ENCODE measurements at regions not wholly inside any gene's neighbourhood (a gene's known extent, or its start where the extent isn't known, plus 50 kb on each side); places are given as distances from the start of the nearest gene placed in this dataset.

DNA sequence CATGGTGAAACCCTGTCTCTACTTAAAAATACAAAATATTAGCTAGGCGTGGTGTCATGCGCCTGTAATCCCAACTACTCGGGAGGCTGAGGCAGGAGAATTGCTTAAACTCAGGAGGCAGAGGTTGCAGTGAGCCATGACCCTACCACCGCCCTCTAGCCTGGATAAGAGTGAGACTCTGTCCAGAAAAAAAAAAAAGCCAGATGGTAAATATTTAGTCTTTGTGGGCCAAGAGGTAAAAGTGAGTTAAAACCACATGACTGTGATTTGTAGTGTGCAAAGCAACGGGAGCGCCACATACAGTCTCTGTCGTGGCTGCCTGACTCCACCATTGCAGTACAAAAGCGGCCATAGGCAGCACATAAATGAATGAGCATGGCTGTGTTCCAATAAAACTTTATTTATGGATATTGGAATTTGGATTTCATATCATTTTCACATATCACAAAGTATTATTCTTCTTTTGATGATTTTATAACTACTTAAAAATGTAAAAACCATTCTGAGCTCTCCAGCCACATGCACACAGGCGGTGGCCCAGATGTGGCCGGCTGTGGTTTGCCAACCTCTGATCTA is 51.8 kb upstream of the CASZ1 start:
- DNase-seq (no peak), ATAC-seq (no peak)
- no peak overlapping the region for H3K27ac Mint-ChIP-seq
- H3K27me3 Mint-ChIP-seq, result peaks cover 8% of the 10 kb centered on the region
- no peak overlapping the region for H3K4me3 Mint-ChIP-seq
- H3K9me3 Mint-ChIP-seq, result peaks cover 0 to 7% of the 10 kb centered on the region in 2 donors
- no peaks in the 10 kb centered on the region for H3K4me1 Mint-ChIP-seq

DNA sequence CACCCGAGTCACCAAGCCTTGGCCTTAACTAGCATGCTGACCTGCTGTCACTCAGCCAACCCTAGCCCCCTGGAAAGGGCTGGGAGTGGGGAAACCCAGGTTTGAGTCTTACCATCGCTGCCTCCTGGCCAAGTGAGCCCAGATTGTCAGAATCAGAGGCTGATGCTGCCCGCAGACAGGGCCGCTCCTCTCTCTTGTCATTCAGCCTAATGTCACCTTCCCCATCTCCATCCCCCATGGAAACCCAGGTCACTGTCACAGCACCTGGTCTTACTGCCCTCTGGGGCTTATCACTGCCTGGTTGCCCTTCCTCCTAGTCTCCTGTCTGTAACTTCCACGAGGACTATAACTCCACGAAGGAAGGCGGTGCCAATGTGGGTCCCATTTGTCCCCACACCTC is 53.6 kb upstream of the CASZ1 start:
- Mint-ChIP-seq H3K4me3 (no peak overlapping the region), H3K4me1 (no peaks in the 10 kb centered on the region), H3K27ac (no peak overlapping the region), H3K9me3 (peaks cover 0 to 2% of the 10 kb centered on the region in 2 donors), H3K27me3 (no peaks in the 10 kb centered on the region)
- no peak for DNase-seq
- ATAC-seq, result no peak

DNA sequence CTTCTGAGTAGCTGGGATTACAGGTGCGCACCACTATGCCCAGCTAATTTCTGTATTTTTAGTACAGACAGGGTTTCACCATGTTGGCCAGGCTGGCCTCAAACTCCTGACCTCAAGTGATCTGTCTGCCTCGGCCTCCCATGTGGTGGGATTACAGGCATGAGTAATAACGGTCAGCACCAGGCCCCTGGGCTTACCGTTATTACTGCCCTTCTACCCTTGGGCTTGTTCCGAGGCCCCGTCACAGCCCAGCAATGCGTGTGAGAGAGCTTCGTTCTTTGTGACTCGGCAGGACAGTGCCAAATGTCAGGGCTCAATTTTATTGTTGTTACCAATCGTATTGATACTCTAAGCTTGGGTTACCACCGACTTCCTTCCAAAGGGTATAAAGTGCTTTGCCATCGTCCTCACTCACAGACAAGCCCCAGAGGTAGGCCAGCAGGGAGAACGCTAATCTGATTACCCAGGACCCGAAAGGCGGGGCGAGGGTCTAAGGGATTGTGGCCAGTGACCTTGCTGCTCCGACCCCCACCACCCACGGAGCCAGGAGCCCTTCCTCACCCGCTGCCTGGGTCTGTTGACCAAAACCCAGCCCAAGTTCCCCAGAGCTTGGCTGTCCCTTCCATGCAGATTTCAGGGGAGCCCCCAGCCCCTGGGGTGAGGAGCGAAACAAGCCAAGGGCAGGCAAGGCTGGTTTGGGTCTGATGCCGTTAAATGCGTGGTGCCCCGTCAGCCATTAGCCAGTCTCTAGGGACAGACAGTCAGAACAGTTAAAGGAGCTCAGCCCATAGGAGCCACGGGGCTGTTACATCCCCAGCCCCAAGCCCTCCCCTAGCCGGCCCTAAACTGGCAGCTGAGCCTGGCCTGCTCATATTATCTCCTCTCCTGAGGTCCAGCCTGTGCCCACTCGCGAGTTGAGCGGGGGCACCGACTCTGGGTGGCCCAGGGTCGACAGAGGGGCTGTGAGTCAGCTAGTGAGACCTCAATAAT is 54.9 kb upstream of the CASZ1 start:
- no peak overlapping the region for H3K27ac Mint-ChIP-seq
- no peaks in the 10 kb centered on the region for H3K27me3 Mint-ChIP-seq
- H3K9me3 Mint-ChIP-seq, result peaks cover 0 to 4% of the 10 kb centered on the region in 2 donors
- ATAC-seq (no peak), DNase-seq (no peak)
- no peaks in the 10 kb centered on the region for H3K4me1 Mint-ChIP-seq
- H3K4me3 Mint-ChIP-seq, result no peak overlapping the region

DNA sequence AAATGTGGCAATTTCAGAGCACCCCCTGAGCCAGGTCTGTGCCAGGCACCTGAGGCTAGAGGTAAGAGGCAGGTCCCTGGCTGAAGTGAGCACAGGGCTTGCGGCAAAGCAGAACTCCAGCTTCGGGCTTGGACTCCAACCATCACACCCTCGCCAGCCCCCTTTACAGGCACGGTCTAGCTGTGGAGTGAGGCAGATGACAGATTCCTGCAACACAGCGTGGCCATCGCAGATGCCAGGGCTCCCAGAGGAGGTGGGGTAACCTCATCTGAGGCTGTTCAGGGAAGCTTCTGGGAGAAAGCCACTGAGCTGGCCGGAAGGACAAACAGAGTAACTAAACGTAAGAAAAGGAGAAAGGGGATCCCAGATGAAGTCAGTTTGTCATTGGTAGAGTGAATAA is 55.6 kb upstream of the CASZ1 start:
- no peaks in the 10 kb centered on the region for H3K27me3 Mint-ChIP-seq
- no peak overlapping the region for H3K27ac Mint-ChIP-seq
- no peak for DNase-seq

DNA sequence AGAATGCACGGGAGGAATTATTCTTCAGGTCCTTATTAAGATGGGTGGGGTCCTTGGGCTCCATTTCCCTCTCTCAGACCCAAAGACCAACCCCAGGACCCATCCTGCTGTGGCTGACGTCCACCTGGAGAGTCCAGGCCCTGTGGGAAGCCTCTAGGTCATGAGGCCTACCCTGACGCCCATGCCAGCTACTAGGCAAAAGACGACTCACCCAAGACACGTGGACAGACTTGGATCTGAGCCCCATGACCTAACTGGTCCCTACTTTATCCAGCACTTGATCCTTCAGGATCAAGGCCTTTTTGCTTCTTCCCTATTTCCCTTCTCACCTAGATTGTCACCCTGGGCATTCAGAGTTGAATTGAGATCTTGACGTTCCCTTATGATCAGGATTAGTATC is 56.0 kb upstream of the CASZ1 start:
- Mint-ChIP-seq H3K4me3 (no peak overlapping the region), H3K4me1 (no peaks in the 10 kb centered on the region), H3K27me3 (no peaks in the 10 kb centered on the region), H3K27ac (no peak overlapping the region), H3K9me3 (peaks cover 0 to 4% of the 10 kb centered on the region in 2 donors)
- DNase-seq (no peak), ATAC-seq (no peak)

More for the DNA sequence above, 55.6 kb upstream of the CASZ1 start:
- H3K4me1 Mint-ChIP-seq, result no peaks in the 10 kb centered on the region
- no peak for ATAC-seq
- H3K9me3 Mint-ChIP-seq, result peaks cover 0 to 4% of the 10 kb centered on the region in 2 donors
- no peak overlapping the region for H3K4me3 Mint-ChIP-seq

DNA sequence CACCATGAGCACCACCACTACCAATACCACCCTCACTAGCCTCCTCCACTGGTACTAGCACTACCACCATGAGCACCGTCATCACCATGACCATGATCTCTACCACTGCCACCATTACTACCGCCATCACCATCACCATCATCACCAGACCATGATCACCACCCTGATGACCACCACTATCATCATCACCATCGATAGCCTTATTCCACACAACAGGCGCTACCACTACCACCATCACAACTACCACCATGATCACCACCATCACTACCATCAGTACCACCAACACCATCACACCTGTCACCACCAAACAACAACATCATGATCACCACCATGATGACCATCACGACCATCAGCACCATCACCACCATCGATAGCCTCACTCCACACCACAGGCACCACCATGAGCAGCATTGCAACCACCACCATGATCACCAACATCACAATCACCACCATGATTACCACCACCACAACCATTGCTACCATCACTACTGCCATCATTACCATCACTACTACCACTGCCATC is 56.6 kb upstream of the CASZ1 start:
- Mint-ChIP-seq H3K4me3 (no peak overlapping the region), H3K27ac (no peak overlapping the region), H3K9me3 (peaks cover 0 to 4% of the 10 kb centered on the region in 2 donors), H3K4me1 (no peaks in the 10 kb centered on the region), H3K27me3 (no peaks in the 10 kb centered on the region)
- ATAC-seq, result no peak
- no peak for DNase-seq

DNA sequence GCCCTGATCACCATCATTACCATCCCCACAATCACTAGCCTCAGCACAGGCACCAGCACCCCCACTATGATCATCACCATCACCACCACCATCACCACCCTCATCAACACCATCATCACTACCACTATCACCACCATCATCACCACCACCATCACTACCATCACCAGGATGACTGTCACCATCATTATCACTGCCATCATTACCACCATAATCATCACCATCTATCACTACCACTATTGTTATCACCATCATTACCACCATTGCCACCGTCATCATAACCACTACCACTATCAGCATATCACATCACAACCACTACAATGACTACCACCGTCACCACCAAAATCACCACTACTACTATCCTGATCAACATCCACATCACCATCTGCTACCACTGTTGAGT is 57.3 kb upstream of the CASZ1 start:
- no peak for DNase-seq
- H3K27ac Mint-ChIP-seq, result no peak overlapping the region
- ATAC-seq, result no peak
- no peak overlapping the region for H3K4me3 Mint-ChIP-seq
- H3K4me1 Mint-ChIP-seq, result no peaks in the 10 kb centered on the region
- H3K27me3 Mint-ChIP-seq, result no peaks in the 10 kb centered on the region
- H3K9me3 Mint-ChIP-seq, result peaks cover 0 to 4% of the 10 kb centered on the region in 2 donors

DNA sequence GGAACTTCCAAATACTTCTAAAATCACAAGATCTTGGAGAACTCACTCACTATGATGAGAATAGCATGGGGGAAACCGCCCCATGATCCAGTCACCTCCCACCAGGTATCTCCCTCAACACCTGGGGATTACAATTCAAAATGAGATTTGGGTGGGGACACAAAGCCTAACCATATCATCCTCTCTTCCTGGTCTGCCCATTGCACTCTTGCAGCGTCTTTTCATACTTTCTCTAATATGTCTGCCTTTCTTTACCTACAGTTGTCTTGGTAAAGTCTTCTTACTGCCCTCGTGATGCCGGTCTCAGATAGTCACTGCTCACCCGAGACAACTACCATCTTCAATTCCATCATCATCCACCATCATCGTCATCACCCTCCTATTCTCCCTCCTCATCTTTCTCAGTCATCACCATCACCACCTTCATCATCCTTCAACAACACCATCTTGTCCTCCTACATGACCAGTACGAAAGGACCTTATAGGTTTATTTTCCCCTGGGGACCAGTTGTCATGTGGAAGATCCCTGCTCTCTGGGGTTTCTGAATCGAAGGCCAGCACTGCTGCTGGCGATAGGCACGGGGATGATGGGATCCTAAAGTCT is 58.5 kb upstream of the CASZ1 start:
- H3K9me3 Mint-ChIP-seq, result peaks cover 0 to 4% of the 10 kb centered on the region in 2 donors
- DNase-seq (no peak), ATAC-seq (no peak)
- no peak overlapping the region for H3K27ac Mint-ChIP-seq
- H3K27me3 Mint-ChIP-seq, result peaks cover 2% of the 10 kb centered on the region
- no peaks in the 10 kb centered on the region for H3K4me1 Mint-ChIP-seq
- H3K4me3 Mint-ChIP-seq, result no peak overlapping the region

DNA sequence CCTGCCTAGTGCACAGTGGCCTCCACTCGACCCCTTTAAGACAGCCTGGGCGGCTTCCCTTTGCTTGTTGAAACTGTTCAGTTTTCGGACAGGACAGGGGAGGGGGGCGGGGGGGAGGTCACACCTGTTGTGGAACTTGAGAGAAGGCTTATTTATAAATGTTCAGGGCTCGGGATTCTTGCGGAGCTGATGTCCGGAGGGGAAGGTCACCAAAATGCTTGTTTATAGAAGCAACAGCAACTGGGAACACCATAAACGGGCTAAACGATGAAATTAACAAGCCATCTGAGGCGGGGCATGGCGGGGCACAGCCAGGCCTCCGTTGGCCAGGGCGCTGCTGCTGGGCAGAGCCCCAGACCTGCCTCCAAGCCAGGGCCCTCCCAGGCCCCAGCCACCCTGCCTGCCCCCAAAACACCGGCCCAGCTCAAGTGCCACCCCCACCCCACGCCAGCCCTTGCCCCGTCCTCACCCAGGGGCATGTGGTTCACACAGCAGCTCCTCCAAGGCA is 59.8 kb upstream of the CASZ1 start:
- Mint-ChIP-seq H3K4me3 (no peak overlapping the region), H3K9me3 (peaks cover 0 to 4% of the 10 kb centered on the region in 2 donors), H3K27ac (no peak overlapping the region), H3K4me1 (no peaks in the 10 kb centered on the region), H3K27me3 (peaks cover 12% of the 10 kb centered on the region)
- no peak for ATAC-seq
- no peak for DNase-seq

DNA sequence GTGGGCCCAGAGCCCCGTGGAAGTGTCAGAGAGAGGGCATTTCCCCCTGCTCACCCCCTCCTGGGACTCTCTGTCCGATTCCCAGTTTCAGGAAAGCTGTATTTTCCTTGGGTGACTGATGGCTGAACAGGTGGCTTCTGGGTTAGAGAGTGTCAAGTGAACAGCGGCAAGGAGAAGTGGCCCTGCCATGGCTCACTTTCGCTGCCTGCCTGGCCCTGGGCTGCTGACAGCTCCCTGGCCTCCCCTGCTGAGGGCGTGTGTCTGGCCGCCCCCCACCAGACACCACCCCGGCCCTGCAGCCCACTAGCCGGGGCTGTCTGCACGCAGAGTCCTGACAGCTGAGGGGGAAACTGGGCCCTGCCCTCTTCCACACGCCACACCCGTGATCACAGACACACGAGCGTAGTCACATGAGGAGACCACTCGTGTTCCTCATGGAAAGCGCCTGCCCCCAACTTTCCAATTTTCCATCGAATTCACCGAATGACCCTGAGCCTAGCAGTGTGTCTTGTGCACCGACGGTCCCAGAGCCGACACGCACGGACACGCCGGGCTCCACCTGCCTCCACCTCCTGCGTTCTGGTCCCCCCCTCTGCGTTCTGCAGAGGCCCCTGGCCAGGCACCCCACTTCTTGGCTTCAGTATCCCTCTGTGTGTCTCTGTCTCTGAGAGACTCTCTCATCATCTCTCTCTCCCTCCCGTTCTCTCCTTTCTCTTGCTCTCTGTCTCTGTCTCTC is 60.6 kb upstream of the CASZ1 start:
- H3K4me3 Mint-ChIP-seq, result no peak overlapping the region
- no peaks in the 10 kb centered on the region for H3K4me1 Mint-ChIP-seq
- H3K9me3 Mint-ChIP-seq, result peaks cover 0 to 4% of the 10 kb centered on the region in 2 donors
- ATAC-seq, result no peak
- H3K27me3 Mint-ChIP-seq, result peaks cover 12% of the 10 kb centered on the region
- no peak overlapping the region for H3K27ac Mint-ChIP-seq
- DNase-seq, result no peak

DNA sequence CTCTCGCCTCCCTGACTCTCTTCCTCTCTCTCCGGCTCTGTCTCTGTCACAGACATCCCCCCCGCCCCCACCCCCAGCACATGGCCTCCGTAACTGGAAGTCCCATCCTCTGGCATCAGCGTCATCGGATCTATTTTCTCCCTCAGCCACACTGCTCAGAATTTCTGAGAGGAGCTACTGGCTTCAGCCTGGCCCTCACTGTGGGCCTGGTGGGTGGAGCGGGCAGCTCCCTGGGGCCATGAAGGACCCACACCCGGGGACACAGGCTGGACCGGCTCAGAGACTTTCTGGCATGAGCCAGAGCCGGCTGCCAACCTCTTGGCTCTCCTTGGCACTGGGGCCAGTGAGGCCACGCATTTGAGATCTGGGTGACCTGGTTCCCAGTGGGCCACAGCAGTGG is 61.2 kb upstream of the CASZ1 start:
- no peak overlapping the region for H3K4me3 Mint-ChIP-seq
- peaks cover 16% of the 10 kb centered on the region for H3K27me3 Mint-ChIP-seq
- no peaks in the 10 kb centered on the region for H3K4me1 Mint-ChIP-seq
- DNase-seq (no peak), ATAC-seq (no peak)
- peaks cover 0 to 4% of the 10 kb centered on the region in 2 donors for H3K9me3 Mint-ChIP-seq
- H3K27ac Mint-ChIP-seq, result no peak overlapping the region

DNA sequence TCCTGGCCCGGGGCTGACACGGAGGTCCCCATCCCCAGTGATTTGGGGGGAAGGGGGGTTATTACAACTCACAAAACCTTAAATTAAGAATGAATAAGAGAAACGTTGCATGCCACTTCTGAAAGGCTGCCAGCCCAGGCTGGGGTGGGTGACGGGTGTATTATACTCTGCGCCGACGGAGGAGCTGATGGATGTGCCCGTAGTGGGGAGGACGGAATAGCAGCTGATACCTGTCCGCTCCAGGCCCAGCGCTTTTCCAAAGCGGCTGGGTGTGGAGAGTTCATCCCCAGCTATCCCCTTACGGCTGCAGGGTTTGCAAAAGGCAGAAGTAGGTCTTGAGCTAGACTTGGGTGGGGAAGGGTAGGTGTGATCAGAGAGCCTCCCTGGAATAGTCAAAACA is 63.8 kb upstream of the CASZ1 start:
- H3K27ac Mint-ChIP-seq, result no peak overlapping the region
- no peak for DNase-seq
- peaks cover 41% of the 10 kb centered on the region for H3K27me3 Mint-ChIP-seq
- peaks cover 10% of the 10 kb centered on the region for H3K4me1 Mint-ChIP-seq
- no peak overlapping the region for H3K4me3 Mint-ChIP-seq
- H3K9me3 Mint-ChIP-seq, result peaks cover 0 to under 1% of the 10 kb centered on the region in 2 donors
- no peak for ATAC-seq

DNA sequence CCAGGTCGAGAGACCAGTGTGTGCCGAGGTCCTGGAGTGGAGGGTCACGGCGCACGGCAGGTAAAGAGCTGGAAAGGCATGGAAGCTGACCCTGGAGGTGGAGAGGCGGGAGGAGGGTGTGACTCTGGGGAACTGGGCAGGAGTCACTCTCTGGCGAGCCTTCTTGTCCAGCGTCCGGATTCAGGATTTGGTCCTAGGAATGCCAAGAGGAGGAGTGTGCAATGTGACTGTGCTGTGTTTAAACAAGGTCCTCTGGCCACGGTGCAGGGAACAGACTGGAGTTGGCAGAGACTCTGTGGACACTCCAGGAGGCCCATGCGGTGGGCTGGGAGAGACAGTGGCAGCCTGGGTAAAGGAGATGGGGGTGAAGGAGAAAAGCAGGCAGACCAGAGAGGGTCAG is 64.2 kb upstream of the CASZ1 start:
- DNase-seq (no peak), ATAC-seq (no peak)
- H3K4me3 Mint-ChIP-seq, result no peak overlapping the region
- peaks cover 46% of the 10 kb centered on the region for H3K27me3 Mint-ChIP-seq
- no peak overlapping the region for H3K27ac Mint-ChIP-seq
- peaks cover 13% of the 10 kb centered on the region for H3K4me1 Mint-ChIP-seq
- no peaks in the 10 kb centered on the region for H3K9me3 Mint-ChIP-seq

DNA sequence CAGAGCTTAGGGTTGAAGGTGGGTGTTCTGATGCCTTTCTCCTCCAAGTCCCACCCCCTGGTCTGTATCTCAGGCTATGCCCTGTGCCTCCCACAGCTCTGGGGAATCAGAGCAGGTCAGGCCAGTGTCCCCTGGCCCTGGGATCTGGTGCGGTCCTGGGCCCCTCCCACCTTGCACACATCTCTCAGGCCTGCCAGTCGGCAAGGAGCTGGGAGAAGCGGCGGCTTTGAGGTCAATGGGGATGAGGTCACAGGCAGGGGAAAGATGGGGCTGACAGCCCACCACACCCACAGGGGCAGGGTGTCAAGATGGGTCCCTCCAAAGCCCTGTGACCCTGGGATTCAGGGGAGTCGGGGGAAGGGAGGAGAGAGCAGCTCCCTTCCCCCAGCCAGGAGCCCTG is 65.4 kb upstream of the CASZ1 start:
- DNase-seq (no peak), ATAC-seq (no peak)
- H3K4me1 Mint-ChIP-seq, result peaks cover 22% of the 10 kb centered on the region
- H3K4me3 Mint-ChIP-seq, result no peak overlapping the region
- no peak overlapping the region for H3K27ac Mint-ChIP-seq
- no peaks in the 10 kb centered on the region for H3K9me3 Mint-ChIP-seq
- peaks cover 57% of the 10 kb centered on the region for H3K27me3 Mint-ChIP-seq

DNA sequence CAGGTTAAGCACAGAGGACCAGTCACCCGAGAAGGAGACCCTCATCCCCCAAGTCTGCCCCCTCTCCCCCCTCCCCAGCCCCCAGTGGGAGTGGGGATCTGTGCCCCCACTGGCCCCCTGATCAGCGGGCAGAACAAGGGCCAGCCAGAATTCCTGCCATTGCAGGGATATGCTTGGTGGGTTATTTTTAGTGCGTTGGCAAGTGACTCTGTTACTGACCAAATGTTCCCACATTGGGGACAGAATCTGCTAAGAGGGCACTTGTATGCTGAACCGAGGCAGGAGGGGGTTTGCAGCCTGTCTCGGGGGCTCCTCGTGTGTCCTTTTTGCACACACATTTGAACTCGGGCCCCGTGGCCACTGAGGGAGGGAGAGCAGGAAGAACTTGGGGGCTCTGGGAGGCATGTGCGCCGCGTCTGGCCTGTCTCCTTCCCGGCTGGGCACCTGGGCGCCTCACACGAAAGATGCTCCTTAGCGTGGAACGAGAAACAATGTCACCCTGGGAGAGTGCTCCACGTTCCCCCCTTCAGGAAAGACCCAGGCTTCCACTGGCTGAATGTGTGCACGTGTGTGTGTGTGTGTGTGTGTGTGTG is 66.4 kb upstream of the CASZ1 start:
- DNase-seq (no peak), ATAC-seq (no peak)
- Mint-ChIP-seq H3K9me3 (no peaks in the 10 kb centered on the region), H3K4me1 (peaks cover 29% of the 10 kb centered on the region), H3K4me3 (no peak overlapping the region), H3K27me3 (peaks cover 66% of the 10 kb centered on the region), H3K27ac (no peak overlapping the region)

Data from stimulated activated naive CD8-positive, alpha-beta T cell treated with anti-CD3 and anti-CD28 coated beads, Interleukin-15, amount 100 ng/mL, for 72 hours (primary cell).